Memory B cell (primary cell): ENCODE measurements at regions not wholly inside any gene's neighbourhood (a gene's known extent, or its start where the extent isn't known, plus 50 kb on each side); places are given as distances from the start of the nearest gene placed in this dataset.
"Not testable (repeated sequence)": the region's sequence is repeated elsewhere in the genome, so short reads cannot be mapped to it uniquely, and the experiment has no call there.

ENCODE experiments used
- ATAC-seq: fragments of 150-1000 bp; cut with Tn5 transposase; 2 replicates; pipeline ENCODE4 v1.10.0; 2021; ENCODE audit warnings: low read depth, mild to moderate bottlenecking, moderate library complexity
- DNase-seq, 2 donors: peaks; one replicate each; pipeline ENCODE4 v3.0.0; 2022; ENCODE audit warnings: low spot score in 2 of 2
- H3K27ac Mint-ChIP-seq: one replicate; pipeline ENCODE4 v1.8.0; 2022; ENCODE audit warnings: mild to moderate bottlenecking, moderate library complexity, mixed read lengths
- H3K27me3 Mint-ChIP-seq: one replicate; pipeline ENCODE4 v1.8.0; 2022; ENCODE audit warnings: mixed read lengths
- H3K36me3 Mint-ChIP-seq: one replicate; pipeline ENCODE4 v1.8.0; 2022; ENCODE audit warnings: mild to moderate bottlenecking, mixed read lengths
- H3K4me1 Mint-ChIP-seq: one replicate; pipeline ENCODE4 v1.8.0; 2022; ENCODE audit warnings: mixed read lengths
- H3K4me3 Mint-ChIP-seq: one replicate; pipeline ENCODE4 v1.8.0; 2022; ENCODE audit warnings: mild to moderate bottlenecking, moderate library complexity, mixed read lengths
- H3K9me3 Mint-ChIP-seq: one replicate; pipeline ENCODE4 v1.8.0; 2022; ENCODE audit warnings: mixed read lengths

DNA sequence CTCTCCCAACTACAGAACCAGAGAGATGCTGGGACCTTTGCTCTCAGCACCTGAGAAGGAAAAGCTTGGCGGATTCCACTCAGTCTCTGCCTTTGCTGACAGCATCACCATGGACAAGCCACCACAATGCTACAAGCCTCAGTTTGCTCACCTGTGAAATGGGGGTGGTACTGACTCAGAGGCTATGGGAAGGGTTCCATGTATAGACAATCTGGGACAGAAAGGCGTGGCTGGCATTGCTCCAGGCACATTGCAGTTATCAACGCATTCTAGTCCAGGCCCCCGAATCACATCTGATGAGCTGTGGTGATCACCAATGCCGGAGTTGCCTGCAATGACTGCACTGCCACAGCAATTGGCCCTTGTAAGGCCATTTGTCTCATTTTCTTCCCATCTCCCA, 72.6 kb downstream of the ISX start:
- Mint-ChIP-seq H3K36me3 (no peaks in the 10 kb centered on the region), H3K27ac (no peak overlapping the region), H3K4me1 (no peaks in the 10 kb centered on the region), H3K27me3 (peaks cover 10% of the 10 kb centered on the region), H3K4me3 (no peak overlapping the region), H3K9me3 (no peaks in the 10 kb centered on the region)
- DNase-seq (no peak), ATAC-seq (no peak)

GRCh38 chr22:35140879-35141745, 75.2 kb downstream of the ISX start:
- Mint-ChIP-seq H3K9me3 (no peaks in the 10 kb centered on the region), H3K27ac (no peak overlapping the region), H3K4me1 (no peaks in the 10 kb centered on the region), H3K4me3 (no peak overlapping the region), H3K27me3 (peaks cover 7% of the 10 kb centered on the region), H3K36me3 (no peaks in the 10 kb centered on the region)
- DNase-seq (no peak), ATAC-seq (no peak)

- H3K9me3 Mint-ChIP-seq, result no peaks in the 10 kb centered on the region
- H3K27me3 Mint-ChIP-seq, result peaks cover 6% of the 10 kb centered on the region
- DNase-seq, result no peak
- H3K36me3 Mint-ChIP-seq, result no peaks in the 10 kb centered on the region
- no peak overlapping the region for H3K27ac Mint-ChIP-seq
- peaks cover 10% of the 10 kb centered on the region for H3K4me1 Mint-ChIP-seq
- no peak for ATAC-seq
- no peak overlapping the region for H3K4me3 Mint-ChIP-seq
These were observed 82.4 kb downstream of the ISX start for GRCh38 chr22:35148381-35148780.

DNA sequence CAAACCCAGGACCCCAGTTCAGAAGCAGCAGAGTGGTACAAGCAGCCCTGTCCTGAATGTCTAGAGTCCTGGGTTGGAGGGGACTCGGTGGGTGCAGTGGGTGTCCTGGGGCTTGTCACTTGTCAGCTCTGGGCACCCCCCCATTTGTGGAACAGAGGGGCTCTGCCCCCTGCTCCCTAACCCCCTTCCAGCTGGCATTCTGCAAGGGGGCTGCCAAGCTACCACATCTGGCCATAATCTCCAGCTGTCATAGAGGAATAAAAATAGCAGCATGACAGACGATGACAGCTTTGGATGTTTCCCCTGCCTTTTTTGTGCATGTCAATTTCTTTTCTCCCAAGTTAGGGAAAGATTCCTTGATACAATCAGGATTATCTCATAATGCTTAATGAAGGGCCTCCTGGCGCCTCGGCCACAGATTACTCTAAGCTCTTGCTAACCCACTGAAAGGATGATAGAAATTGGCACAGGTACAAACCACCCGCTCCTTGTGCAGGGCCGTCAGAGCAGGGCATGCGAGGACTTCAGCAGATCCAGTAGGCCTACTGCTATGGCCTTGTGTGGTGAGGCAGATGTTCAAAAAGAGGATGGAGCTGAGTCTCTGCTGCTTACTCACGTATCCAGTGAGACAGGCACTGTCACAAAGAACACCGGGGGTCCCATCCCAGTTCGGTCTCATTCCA, 83.0 kb downstream of the ISX start:
- no peaks in the 10 kb centered on the region for H3K9me3 Mint-ChIP-seq
- ATAC-seq, result no peak
- H3K27ac Mint-ChIP-seq, result no peak overlapping the region
- H3K36me3 Mint-ChIP-seq, result no peaks in the 10 kb centered on the region
- no peak for DNase-seq
- no peak overlapping the region for H3K4me3 Mint-ChIP-seq
- H3K4me1 Mint-ChIP-seq, result peaks cover 10% of the 10 kb centered on the region
- peaks cover 8% of the 10 kb centered on the region for H3K27me3 Mint-ChIP-seq

DNA sequence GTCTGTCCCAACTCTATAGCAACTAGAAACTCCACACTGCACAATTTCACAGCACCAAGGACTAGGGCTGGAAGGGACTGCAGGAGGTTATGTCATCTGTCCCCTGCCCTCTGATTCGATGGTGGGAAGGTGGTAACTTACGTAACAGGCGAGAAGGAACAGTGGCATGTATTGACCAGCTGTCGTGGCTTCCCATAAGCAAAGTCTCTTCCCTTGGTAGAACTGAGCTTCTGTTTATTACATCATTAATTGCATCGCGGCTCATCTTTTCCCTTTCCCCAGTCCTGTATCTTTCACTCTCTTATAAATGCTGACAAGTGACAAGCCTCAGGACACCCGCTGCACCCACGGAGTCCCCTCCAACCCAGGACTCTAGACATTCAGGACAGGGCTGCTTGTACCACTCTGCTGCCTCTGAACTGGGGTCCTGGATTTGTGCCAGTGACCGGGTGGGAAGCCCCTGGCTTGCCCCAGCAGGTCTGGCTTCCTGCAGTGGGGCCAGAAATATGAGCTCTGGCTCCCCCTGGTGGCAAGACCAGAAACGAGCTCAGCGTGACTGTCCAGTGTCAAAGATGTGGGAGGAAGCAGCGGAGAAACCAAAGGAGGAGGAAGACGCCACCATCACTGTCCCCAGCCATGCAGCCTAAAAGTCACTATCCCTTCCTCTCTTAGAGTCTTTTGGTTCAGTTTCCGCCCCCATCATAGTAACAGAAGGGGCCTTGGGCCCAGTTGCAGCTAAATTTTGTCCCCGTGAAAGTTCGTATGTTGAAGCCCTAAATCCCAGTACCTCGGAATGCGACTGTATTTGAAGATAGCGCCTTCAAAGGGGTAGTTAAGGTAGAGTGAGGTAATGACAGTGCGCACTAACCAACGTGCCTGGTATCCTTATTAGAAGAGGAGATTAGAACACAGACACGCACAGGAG, 84.5 kb downstream of the ISX start:
- DNase-seq (peak; percentile 47 to 64), ATAC-seq (peak; percentile 62)
- no peak overlapping the region for H3K27ac Mint-ChIP-seq
- H3K27me3 Mint-ChIP-seq, result peaks cover 8% of the 10 kb centered on the region
- no peak overlapping the region for H3K4me3 Mint-ChIP-seq
- no peaks in the 10 kb centered on the region for H3K36me3 Mint-ChIP-seq
- peaks cover 10% of the 10 kb centered on the region for H3K4me1 Mint-ChIP-seq
- H3K9me3 Mint-ChIP-seq, result no peaks in the 10 kb centered on the region

DNA sequence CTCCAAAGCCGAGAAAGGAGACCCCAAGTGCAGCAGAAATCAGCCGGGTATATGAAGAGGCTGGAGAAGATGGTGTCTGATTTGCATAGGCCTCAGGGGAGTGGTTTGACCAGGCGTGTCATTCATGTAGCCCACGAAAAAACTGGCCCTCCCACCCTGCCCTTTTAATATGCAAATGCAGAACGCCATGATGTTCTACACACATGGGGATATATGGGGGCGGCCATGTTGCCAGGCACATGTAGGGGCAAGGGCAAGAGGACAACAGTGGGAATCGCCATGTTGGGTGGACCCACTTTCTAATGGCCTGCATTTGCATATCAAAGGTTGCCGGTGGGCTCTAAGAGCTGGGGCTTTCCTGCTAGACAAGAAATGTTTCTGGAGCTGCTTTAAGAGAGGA, 86.4 kb downstream of the ISX start:
- no peak overlapping the region for H3K27ac Mint-ChIP-seq
- no peak for ATAC-seq
- no peak overlapping the region for H3K4me3 Mint-ChIP-seq
- no peaks in the 10 kb centered on the region for H3K9me3 Mint-ChIP-seq
- H3K27me3 Mint-ChIP-seq, result peaks cover 12% of the 10 kb centered on the region
- DNase-seq, result no peak
- no peaks in the 10 kb centered on the region for H3K36me3 Mint-ChIP-seq
- H3K4me1 Mint-ChIP-seq, result peaks cover 12% of the 10 kb centered on the region

DNA sequence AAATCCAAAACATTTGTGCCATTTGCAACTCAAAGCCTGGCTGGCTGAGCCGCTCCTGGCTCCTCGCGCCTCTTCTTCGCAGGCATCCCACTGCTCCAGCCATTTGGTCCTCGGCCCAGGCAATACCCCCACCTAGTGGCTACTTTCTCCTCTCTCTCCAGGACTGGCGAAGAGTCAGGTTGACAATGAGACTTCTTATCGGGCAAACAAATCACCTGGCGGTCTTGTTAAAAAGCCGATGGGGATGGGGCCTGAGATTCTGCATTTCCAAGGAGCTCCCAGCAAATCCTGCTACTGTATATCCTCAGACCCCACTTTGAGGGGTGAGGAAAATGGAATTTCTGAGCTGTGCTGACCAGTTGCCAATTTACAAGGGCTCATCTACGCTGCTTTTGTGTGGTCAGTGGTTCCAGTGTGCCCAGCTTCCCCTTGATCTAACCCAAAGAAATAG, 89.0 kb downstream of the ISX start:
- no peak overlapping the region for H3K27ac Mint-ChIP-seq
- peaks cover 14% of the 10 kb centered on the region for H3K27me3 Mint-ChIP-seq
- DNase-seq (peak; percentile 7 to 19), ATAC-seq (peak; percentile 37)
- no peak overlapping the region for H3K4me3 Mint-ChIP-seq
- peaks cover 12% of the 10 kb centered on the region for H3K4me1 Mint-ChIP-seq
- H3K36me3 Mint-ChIP-seq, result no peaks in the 10 kb centered on the region
- H3K9me3 Mint-ChIP-seq, result no peaks in the 10 kb centered on the region

DNA sequence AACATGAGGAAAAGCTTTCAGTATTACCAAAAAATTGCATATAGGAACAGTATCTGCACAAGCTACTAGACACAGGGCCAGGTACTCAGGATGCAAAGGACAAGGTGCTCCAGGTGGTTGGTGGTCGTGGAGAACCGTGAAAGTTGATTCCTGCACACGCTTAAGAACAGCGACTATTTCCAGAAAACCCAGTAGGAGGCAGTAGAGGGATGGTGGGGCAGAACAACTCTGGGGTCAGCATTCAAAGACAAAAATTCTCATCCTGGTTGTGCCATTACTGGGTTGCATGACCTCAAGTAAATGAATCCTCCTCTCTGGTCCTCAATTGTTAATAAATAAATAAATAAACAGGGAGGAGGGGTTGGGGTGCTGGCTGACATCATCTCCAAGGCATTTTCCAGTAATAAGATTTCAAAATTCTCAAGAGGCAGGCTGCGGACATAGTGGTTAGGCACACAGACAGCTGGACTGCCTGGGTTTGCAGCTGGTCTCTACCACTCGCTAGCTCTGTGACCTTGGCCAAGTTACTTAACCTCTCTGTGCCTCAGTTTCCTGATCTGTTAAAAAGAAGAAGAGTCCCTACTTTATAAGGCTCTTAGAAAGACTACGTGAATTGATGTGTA, 89.6 kb downstream of the ISX start:
- Mint-ChIP-seq H3K9me3 (no peaks in the 10 kb centered on the region), H3K4me1 (peaks cover 6% of the 10 kb centered on the region), H3K4me3 (no peak overlapping the region), H3K27ac (no peak overlapping the region), H3K27me3 (peaks cover 15% of the 10 kb centered on the region), H3K36me3 (no peaks in the 10 kb centered on the region)
- DNase-seq (no peak), ATAC-seq (no peak)

- no peaks in the 10 kb centered on the region for H3K36me3 Mint-ChIP-seq
- DNase-seq (no peak), ATAC-seq (no peak)
- no peaks in the 10 kb centered on the region for H3K9me3 Mint-ChIP-seq
- H3K27ac Mint-ChIP-seq, result no peak overlapping the region
- H3K4me3 Mint-ChIP-seq, result no peak overlapping the region
- peaks cover 3% of the 10 kb centered on the region for H3K4me1 Mint-ChIP-seq
- peaks cover 14% of the 10 kb centered on the region for H3K27me3 Mint-ChIP-seq
These were observed 91.0 kb downstream of the ISX start for GRCh38 chr22:35156945-35157344.

DNA sequence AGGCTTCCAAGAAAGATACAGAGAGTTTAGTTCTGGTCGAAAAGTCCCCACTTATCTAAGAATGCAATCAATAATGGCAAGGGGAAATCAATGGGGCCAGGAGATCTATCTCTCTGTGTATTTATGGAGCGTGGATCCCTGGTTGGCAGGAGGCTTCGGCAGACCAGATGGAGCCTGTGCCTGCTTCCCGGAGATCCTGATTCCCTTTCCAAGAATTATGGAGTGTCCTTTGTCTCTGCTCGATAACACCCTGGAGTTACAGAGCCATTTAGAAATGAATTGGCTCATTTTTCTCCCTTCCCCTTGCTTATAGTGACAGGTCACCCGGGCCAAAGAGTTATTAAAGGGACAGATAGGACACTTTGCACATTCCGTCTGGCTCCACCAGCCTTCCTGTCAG, 92.4 kb downstream of the ISX start:
- Mint-ChIP-seq H3K4me1 (peaks cover 3% of the 10 kb centered on the region), H3K9me3 (no peaks in the 10 kb centered on the region), H3K4me3 (no peak overlapping the region), H3K36me3 (no peaks in the 10 kb centered on the region), H3K27me3 (peaks cover 14% of the 10 kb centered on the region), H3K27ac (no peak overlapping the region)
- ATAC-seq (no peak), DNase-seq (no peak)

- Mint-ChIP-seq H3K4me3 (no peak overlapping the region), H3K27me3 (peaks cover 16% of the 10 kb centered on the region), H3K36me3 (no peaks in the 10 kb centered on the region), H3K27ac (no peak overlapping the region), H3K4me1 (peaks cover 3% of the 10 kb centered on the region), H3K9me3 (no peaks in the 10 kb centered on the region)
- DNase-seq, result no peak
- ATAC-seq, result no peak
These were observed 93.4 kb downstream of the ISX start for GRCh38 chr22:35159343-35159742.

- DNase-seq (no peak), ATAC-seq (no peak)
- Mint-ChIP-seq H3K27me3 (peaks cover 21% of the 10 kb centered on the region), H3K4me1 (peaks cover 3% of the 10 kb centered on the region), H3K27ac (no peak overlapping the region), H3K36me3 (no peaks in the 10 kb centered on the region), H3K4me3 (no peak overlapping the region), H3K9me3 (no peaks in the 10 kb centered on the region)
These were observed 94.3 kb downstream of the ISX start for GRCh38 chr22:35160268-35160667.

GRCh38 chr22:35165896-35166295, 91.4 kb upstream of the HMGXB4 start:
- not testable (repeated sequence) for H3K27ac Mint-ChIP-seq

More at GRCh38 chr22:35165896-35166295, 91.4 kb upstream of the HMGXB4 start:
- DNase-seq, H3K4me3 Mint-ChIP-seq, H3K4me1 Mint-ChIP-seq, ATAC-seq, H3K36me3 Mint-ChIP-seq, H3K9me3 Mint-ChIP-seq: not testable (repeated sequence)
- H3K27me3 Mint-ChIP-seq, result peaks cover 17% of the 10 kb centered on the region
